H9 (cell line): ENCODE measurements at regions not wholly inside any gene's neighbourhood (a gene's known extent, or its start where the extent isn't known, plus 50 kb on each side); places are given as distances from the start of the nearest gene placed in this dataset.

Experiments
- DNase-seq: peaks from one replicate; pipeline ENCODE4 v3.0.0-alpha.2; 2017
- H2AFZ ChIP-seq: one replicate; pipeline ENCODE4 v1.6.1; 2013; ENCODE audit warnings: mild to moderate bottlenecking, low read length, control low read depth, moderate library complexity
- H2AK5ac ChIP-seq: 2 replicates; pipeline ENCODE4 v1.6.1; 2013; ENCODE audit warnings: low read length, control low read depth, mixed read lengths; ENCODE audit not compliant: insufficient read length
- H2BK120ac ChIP-seq: one replicate; pipeline ENCODE4 v1.6.1; 2013; ENCODE audit warnings: low read depth, mild to moderate bottlenecking, low read length, control low read depth, inconsistent platforms; ENCODE audit not compliant: poor library complexity, severe bottlenecking
- H2BK12ac ChIP-seq: 2 replicates; pipeline ENCODE4 v1.6.1; 2013; ENCODE audit warnings: low read length, control low read depth, mixed read lengths, low read depth; ENCODE audit not compliant: insufficient read length
- H2BK15ac ChIP-seq: 2 replicates; pipeline ENCODE4 v1.6.1; 2013; ENCODE audit warnings: low read depth, low read length, control low read depth
- H2BK20ac ChIP-seq: one replicate; pipeline ENCODE4 v1.6.1; 2013; ENCODE audit warnings: low read depth, mild to moderate bottlenecking, low read length, control low read depth, inconsistent platforms; ENCODE audit not compliant: poor library complexity, severe bottlenecking
- H2BK5ac ChIP-seq: 2 replicates; pipeline ENCODE4 v1.6.1; 2013; ENCODE audit warnings: low read length, control low read depth, mixed read lengths; ENCODE audit not compliant: insufficient read length
- H3K14ac ChIP-seq: 2 replicates; pipeline ENCODE4 v1.6.1; 2013; ENCODE audit warnings: low read length, control low read depth; ENCODE audit not compliant: insufficient read depth
- H3K18ac ChIP-seq: 2 replicates; pipeline ENCODE4 v1.6.1; 2013; ENCODE audit warnings: low read depth, mild to moderate bottlenecking, mixed read lengths, low read length, control low read depth; ENCODE audit not compliant: insufficient read length
- H3K23ac ChIP-seq: 2 replicates; pipeline ENCODE4 v1.6.1; 2013; ENCODE audit warnings: low read length, control low read depth, mixed read lengths, low read depth; ENCODE audit not compliant: insufficient read length
- H3K23me2 ChIP-seq: 2 replicates; pipeline ENCODE4 v1.6.1; 2013; ENCODE audit warnings: low read depth, mild to moderate bottlenecking, mixed read lengths, low read length, control low read depth; ENCODE audit not compliant: insufficient read length, poor library complexity, severe bottlenecking
- H3K27ac ChIP-seq: 2 replicates; pipeline ENCODE4 v1.5.1; 2013; ENCODE audit warnings: low read length, control low read depth, mixed read lengths, low read depth; ENCODE audit not compliant: insufficient read length
- H3K27me3 ChIP-seq: 2 replicates; pipeline ENCODE4 v1.6.1; 2013; ENCODE audit warnings: low read length, control low read depth, inconsistent platforms; ENCODE audit not compliant: insufficient read depth
- H3K4ac ChIP-seq: 2 replicates; pipeline ENCODE4 v1.6.1; 2013; ENCODE audit warnings: low read depth, mild to moderate bottlenecking, control low read depth, inconsistent platforms, low read length, moderate library complexity
- H3K4me1 ChIP-seq: 2 replicates; pipeline ENCODE4 v1.6.1; 2013; ENCODE audit warnings: low read length, control low read depth, inconsistent platforms; ENCODE audit not compliant: insufficient read depth
- H3K4me2 ChIP-seq: 2 replicates; pipeline ENCODE4 v1.6.1; 2013; ENCODE audit warnings: low read length, control low read depth, mixed read lengths; ENCODE audit not compliant: insufficient read length, insufficient read depth
- H3K56ac ChIP-seq: 2 replicates; pipeline ENCODE4 v1.6.1; 2013; ENCODE audit warnings: low read depth, mild to moderate bottlenecking, mixed read lengths, low read length, control low read depth; ENCODE audit not compliant: insufficient read length
- H3K79me1 ChIP-seq: 2 replicates; pipeline ENCODE4 v1.6.1; 2013; ENCODE audit warnings: low read depth, mild to moderate bottlenecking, moderate library complexity, low read length, control low read depth, inconsistent platforms; ENCODE audit not compliant: insufficient read depth, poor library complexity, severe bottlenecking
- H3K79me2 ChIP-seq: 2 replicates; pipeline ENCODE4 v1.6.1; 2013; ENCODE audit warnings: low read length, control low read depth, inconsistent platforms; ENCODE audit not compliant: insufficient read depth
- H3K9ac ChIP-seq: 2 replicates; pipeline ENCODE4 v1.6.1; 2013; ENCODE audit warnings: low read length, control low read depth, mixed read lengths; ENCODE audit not compliant: insufficient read length; ENCODE audit errors: extremely low read depth
- H3K9me3 ChIP-seq: one replicate; pipeline ENCODE4 v1.6.1; 2013; ENCODE audit warnings: low read depth, low read length, inconsistent platforms; ENCODE audit not compliant: control insufficient read depth
- H3T11ph ChIP-seq: one replicate; pipeline ENCODE4 v1.6.1; 2013; ENCODE audit warnings: mild to moderate bottlenecking, low read length, control low read depth, inconsistent platforms
- H4K20me1 ChIP-seq: one replicate; pipeline ENCODE4 v1.6.1; 2013; ENCODE audit not compliant: control insufficient read depth, insufficient read length, insufficient read depth
- H4K5ac ChIP-seq: 2 replicates; pipeline ENCODE4 v1.6.1; 2013; ENCODE audit warnings: low read depth, mild to moderate bottlenecking, mixed read lengths, low read length, control low read depth; ENCODE audit not compliant: insufficient read length
- H4K8ac ChIP-seq: replicated peaks from 2 replicates; pipeline ENCODE4 v1.6.1; 2013; ENCODE audit warnings: low read length, control low read depth, mixed read lengths, low read depth; ENCODE audit not compliant: insufficient read length
- H4K91ac ChIP-seq: 2 replicates; pipeline ENCODE4 v1.6.1; 2013; ENCODE audit warnings: low read depth, mild to moderate bottlenecking, moderate library complexity, mixed read lengths, low read length, control low read depth; ENCODE audit not compliant: insufficient read length
- H3K27ac Mint-ChIP-seq, 3 experiments: 2 replicates in 2 of 3; 3 replicates in 1 of 3; pipeline ENCODE4 v1.8.0; 2020 to 2021; ENCODE audit warnings: mixed read lengths in 3 of 3, mild to moderate bottlenecking in 1 of 3, moderate library complexity in 1 of 3
- H3K27me3 Mint-ChIP-seq: 2 replicates; pipeline ENCODE4 v1.8.0; 2021; ENCODE audit warnings: low read depth, mild to moderate bottlenecking, moderate library complexity, mixed read lengths
- H3K36me3 Mint-ChIP-seq, 3 experiments: 2 replicates in 2 of 3; 3 replicates in 1 of 3; pipeline ENCODE4 v1.8.0; 2020 to 2021; ENCODE audit warnings: low read depth in 3 of 3, mixed read lengths in 3 of 3; ENCODE audit not compliant: insufficient read depth in 1 of 3
- H3K4me1 Mint-ChIP-seq, 2 experiments: 2 replicates each; pipeline ENCODE4 v1.8.0; 2020; ENCODE audit warnings: mixed read lengths in 2 of 2
- H3K4me3 Mint-ChIP-seq, 2 experiments: 2 replicates in 1 of 2; 3 replicates in 1 of 2; pipeline ENCODE4 v1.8.0; 2020 to 2021; ENCODE audit warnings: mild to moderate bottlenecking in 2 of 2, mixed read lengths in 2 of 2, moderate library complexity in 1 of 2
- H3K9me3 Mint-ChIP-seq, 2 experiments: 2 replicates in 1 of 2; 3 replicates in 1 of 2; pipeline ENCODE4 v1.8.0; 2020; ENCODE audit warnings: mild to moderate bottlenecking in 2 of 2, mixed read lengths in 2 of 2, moderate library complexity in 1 of 2
- CTCF ChIP-seq: fragments of 200-600 bp; sonication (generic); conservative IDR thresholded peaks from 3 replicates; pipeline ENCODE4 v1.8.0; 2021; ENCODE audit warnings: antibody characterized with exemption, mild to moderate bottlenecking

GRCh38 chr13:103960001-103960400 lies 893.8 kb upstream of the SLC10A2 start:
- no peak overlapping the region for H3K14ac ChIP-seq
- Mint-ChIP-seq H3K36me3 (no peaks in the 10 kb centered on the region), H3K27me3 (no peaks in the 10 kb centered on the region), H3K9me3 (no peaks in the 10 kb centered on the region), H3K4me1 (peaks cover 0 to 3% of the 10 kb centered on the region in 2 experiments; a peak in 1 of 4 replicates), H3K4me3 (no peak overlapping the region), H3K27ac (no peak overlapping the region)
- no peak overlapping the region for H3K18ac ChIP-seq
- no peaks in the 10 kb centered on the region for H3K27me3 ChIP-seq
- no peak overlapping the region for H3K23ac ChIP-seq
- H3K79me2 ChIP-seq: no peaks in the 10 kb centered on the region
- H2BK5ac ChIP-seq: no peak overlapping the region
- no peak overlapping the region for H4K5ac ChIP-seq
- H2BK120ac ChIP-seq: no peak overlapping the region
- no peak overlapping the region for H3K4me2 ChIP-seq
- H2BK20ac ChIP-seq: no peak overlapping the region
- no peaks in the 10 kb centered on the region for H3K4me1 ChIP-seq
- H3K9me3 ChIP-seq: no peaks in the 10 kb centered on the region
- H3K9ac ChIP-seq: no peak overlapping the region
- no peak overlapping the region for H2BK12ac ChIP-seq
- no peaks in the 10 kb centered on the region for H3K23me2 ChIP-seq
- no peak overlapping the region for H2BK15ac ChIP-seq
- no peak overlapping the region for H2AFZ ChIP-seq
- no peak overlapping the region for H3K56ac ChIP-seq
- H4K20me1 ChIP-seq: no peaks in the 10 kb centered on the region
- H3T11ph ChIP-seq: no peak overlapping the region
- H3K27ac ChIP-seq: no peak overlapping the region
- no peak overlapping the region for H4K91ac ChIP-seq
- DNase-seq: no peak
- H2AK5ac ChIP-seq: no peak overlapping the region
- H3K4ac ChIP-seq: no peak overlapping the region
- H3K79me1 ChIP-seq: no peaks in the 10 kb centered on the region
- no peak for TF ChIP-seq CTCF
- H4K8ac ChIP-seq: no peak overlapping the region
